H1 (cell line): ENCODE measurements at regions not wholly inside any gene's neighbourhood (a gene's known extent, or its start where the extent isn't known, plus 50 kb on each side); places are given as distances from the start of the nearest gene placed in this dataset.

ENCODE experiments used
- ATF3 ChIP-seq: IDR thresholded peaks from 2 replicates; pipeline ENCODE4 v1.6.1; 2011; ENCODE audit warnings: low read depth, mild to moderate bottlenecking, low read length; ENCODE audit not compliant: insufficient read depth
- EGR1 ChIP-seq: IDR thresholded peaks from 2 replicates; pipeline ENCODE4 v1.6.1; 2011; ENCODE audit warnings: low read depth, low read length, borderline replicate concordance
- KDM4A ChIP-seq: IDR thresholded peaks from one replicate; pipeline ENCODE4 v1.7.1; 2012; ENCODE audit warnings: low read depth, mild to moderate bottlenecking, moderate library complexity, low read length, inconsistent platforms; ENCODE audit not compliant: severe bottlenecking
- MAFK ChIP-seq: IDR thresholded peaks from 2 replicates; pipeline ENCODE4 v1.6.1; 2012; ENCODE audit warnings: low read depth, mild to moderate bottlenecking, improper control_type of control experiment, low read length
- SIX5 ChIP-seq: IDR thresholded peaks from 2 replicates; pipeline ENCODE4 v1.6.1; 2011; ENCODE audit warnings: mild to moderate bottlenecking, low read depth, low read length
- TF ChIP-seq, protein P1 (sequence below), 3 experiments: IDR thresholded peaks; 1 replicate in 2 of 3; 2 replicates in 1 of 3; pipeline versions ENCODE4 v1.5.1 to v1.6.1; 2011; ENCODE audit warnings: low read length in 3 of 3, mild to moderate bottlenecking in 3 of 3, inconsistent platforms in 2 of 3, low read depth in 1 of 3, moderate library complexity in 1 of 3; ENCODE audit not compliant: insufficient read depth in 1 of 3; ENCODE audit errors: control extremely low read depth in 1 of 3

GRCh38 chrX:102841706-102842003, 95.4 kb upstream of the RAB40AL start (continued):
- TF ChIP-seq, protein P1, sequence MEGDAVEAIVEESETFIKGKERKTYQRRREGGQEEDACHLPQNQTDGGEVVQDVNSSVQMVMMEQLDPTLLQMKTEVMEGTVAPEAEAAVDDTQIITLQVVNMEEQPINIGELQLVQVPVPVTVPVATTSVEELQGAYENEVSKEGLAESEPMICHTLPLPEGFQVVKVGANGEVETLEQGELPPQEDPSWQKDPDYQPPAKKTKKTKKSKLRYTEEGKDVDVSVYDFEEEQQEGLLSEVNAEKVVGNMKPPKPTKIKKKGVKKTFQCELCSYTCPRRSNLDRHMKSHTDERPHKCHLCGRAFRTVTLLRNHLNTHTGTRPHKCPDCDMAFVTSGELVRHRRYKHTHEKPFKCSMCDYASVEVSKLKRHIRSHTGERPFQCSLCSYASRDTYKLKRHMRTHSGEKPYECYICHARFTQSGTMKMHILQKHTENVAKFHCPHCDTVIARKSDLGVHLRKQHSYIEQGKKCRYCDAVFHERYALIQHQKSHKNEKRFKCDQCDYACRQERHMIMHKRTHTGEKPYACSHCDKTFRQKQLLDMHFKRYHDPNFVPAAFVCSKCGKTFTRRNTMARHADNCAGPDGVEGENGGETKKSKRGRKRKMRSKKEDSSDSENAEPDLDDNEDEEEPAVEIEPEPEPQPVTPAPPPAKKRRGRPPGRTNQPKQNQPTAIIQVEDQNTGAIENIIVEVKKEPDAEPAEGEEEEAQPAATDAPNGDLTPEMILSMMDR (IDR thresholded peaks at IDR 0.05; ENCODE audit: control extremely low read depth in 1 of 3, insufficient read depth in 1 of 3, low read depth in 1 of 3, low read length in 3 of 3): no peak
- TF ChIP-seq ATF3 (no peak), SIX5 (no peak), MAFK (no peak), KDM4A (no peak), EGR1 (no peak)
- TF ChIP-seq, all 59 proteins: peak for 0
